K562 (cell line): ENCODE measurements at regions not wholly inside any gene's neighbourhood (a gene's known extent, or its start where the extent isn't known, plus 50 kb on each side); places are given as distances from the start of the nearest gene placed in this dataset.
"Not testable (repeated sequence)": the region's sequence is repeated elsewhere in the genome, so short reads cannot be mapped to it uniquely, and the experiment has no call there.

ENCODE experiments used
- CBX3 ChIP-seq, 2 experiments: IDR thresholded peaks; 1 replicate in 1 of 2; 2 replicates in 1 of 2; pipeline ENCODE4 v1.6.1; 2012; ENCODE audit warnings: inconsistent platforms in 2 of 2, low read length in 2 of 2, borderline replicate concordance in 1 of 2, control low read depth in 1 of 2
- CTCF ChIP-seq, 3 experiments: IDR thresholded peaks in 2 of 3; conservative IDR thresholded peaks in 1 of 3; 2 replicates each; pipeline ENCODE4 v1.5.1; 2011 to 2012; ENCODE audit warnings: low read length in 3 of 3, mild to moderate bottlenecking in 3 of 3, control low read depth in 2 of 3, improper control_type of control experiment in 1 of 3, inconsistent platforms in 1 of 3, low read depth in 1 of 3, mixed read lengths in 1 of 3, moderate library complexity in 1 of 3; ENCODE audit not compliant: insufficient read depth in 2 of 3
- DPF2 ChIP-seq: fragments of 450-650 bp; IDR thresholded peaks from 2 replicates; pipeline ENCODE4 v1.6.1; 2016
- E2F6 ChIP-seq, 2 experiments: IDR thresholded peaks; 2 replicates each; pipeline ENCODE4 v1.6.1; 2011; ENCODE audit warnings: borderline replicate concordance in 1 of 2, control low read depth in 1 of 2, low read depth in 1 of 2, low read length in 1 of 2, mild to moderate bottlenecking in 1 of 2, mixed read lengths in 1 of 2, moderate library complexity in 1 of 2; ENCODE audit not compliant: insufficient read depth in 1 of 2, insufficient read length in 1 of 2, poor library complexity in 1 of 2, severe bottlenecking in 1 of 2; ENCODE audit errors: extremely low read depth in 1 of 2
- GABPA ChIP-seq: fragments of 200-800 bp; sonication (Bioruptor generic); conservative IDR thresholded peaks from 2 replicates; pipeline ENCODE4 v1.6.1; 2016; ENCODE audit warnings: low read depth, missing genetic modification characterization, missing compliant biosample characterization
- NCOA6 ChIP-seq: fragments of 450-650 bp; IDR thresholded peaks from 2 replicates; pipeline ENCODE4 v1.6.1; 2017; ENCODE audit warnings: mild to moderate bottlenecking
- NR2C2 ChIP-seq, 2 experiments: fragments of 200-800 bp in 1 of 2; sonication (Bioruptor generic) in 1 of 2; sonication (generic) in 1 of 2; formaldehyde crosslinking in 1 of 2; IDR thresholded peaks; 2 replicates each; pipeline versions ENCODE4 v1.6.1 to v1.8.0; 2016 to 2022; ENCODE audit warnings: mild to moderate bottlenecking in 1 of 2, missing compliant biosample characterization in 1 of 2, missing genetic modification characterization in 1 of 2, missing genetic modification reagents in 1 of 2
- POLR2B ChIP-seq: fragments of 450-650 bp; IDR thresholded peaks from 2 replicates; pipeline ENCODE4 v1.6.1; 2018; ENCODE audit warnings: low read depth; ENCODE audit not compliant: partially characterized antibody
- SMC3 ChIP-seq: conservative IDR thresholded peaks from 2 replicates; pipeline ENCODE4 v1.6.1; 2011; ENCODE audit warnings: low read depth, low read length, improper control_type of control experiment; ENCODE audit not compliant: insufficient read depth
- ZHX1 ChIP-seq: fragments of 150-350 bp; conservative IDR thresholded peaks from 2 replicates; pipeline ENCODE4 v1.6.1; 2014; ENCODE audit warnings: low read length
- ZNF41 ChIP-seq: fragments of 250-450 bp; sonication (Bioruptor Pico); conservative IDR thresholded peaks from 2 replicates; pipeline ENCODE4 v1.4.0; 2020; ENCODE audit warnings: mild to moderate bottlenecking

GRCh38 chr12:31179627-31180237 is 106.1 kb downstream of the DDX11 start:
- not testable (repeated sequence) for TF ChIP-seq CTCF (IDR thresholded peaks at IDR 0.05 in 2 of 3, conservative IDR thresholded peaks at IDR 0.05 in 1 of 3; ENCODE audit: insufficient read depth in 2 of 3, low read depth in 1 of 3, low read length in 3 of 3); POLR2B; SMC3; NCOA6; GABPA (tag); ZNF41; ZHX1; E2F6 (IDR thresholded peaks at IDR 0.05; ENCODE audit: borderline replicate concordance in 1 of 2, extremely low read depth in 1 of 2, insufficient read depth in 1 of 2, insufficient read length in 1 of 2, low read depth in 1 of 2, low read length in 1 of 2, poor library complexity in 1 of 2, severe bottlenecking in 1 of 2); CBX3 (IDR thresholded peaks at IDR 0.05; ENCODE audit: borderline replicate concordance in 1 of 2, low read length in 2 of 2); DPF2; NR2C2 (CRISPR knock-in tag; IDR thresholded peaks at IDR 0.05); NR2C2 (tag; IDR thresholded peaks at IDR 0.05)
